Activated T-cell treated with anti-CD3 and anti-CD28 coated beads, Interleukin-2, amount 50 U/mL, for 72 hours (primary cell): ENCODE measurements at regions not wholly inside any gene's neighbourhood (a gene's known extent, or its start where the extent isn't known, plus 50 kb on each side); places are given as distances from the start of the nearest gene placed in this dataset.

ENCODE experiments used
- ATAC-seq, 2 donors: fragments of 150-1000 bp; cut with Tn5 transposase; replicated peaks in 1 of 2; 2 replicates each; pipeline ENCODE4 v1.10.0; 2021; ENCODE audit warnings: moderate library complexity in 2 of 2, mild to moderate bottlenecking in 1 of 2
- DNase-seq, 2 donors: peaks; one replicate each; pipeline ENCODE4 v3.0.0; 2021 to 2022; ENCODE audit warnings: mixed read lengths in 1 of 2
- H3K27ac Mint-ChIP-seq: one replicate; pipeline ENCODE4 v1.8.0; 2022; ENCODE audit warnings: mild to moderate bottlenecking, moderate library complexity, mixed read lengths
- H3K27me3 Mint-ChIP-seq: one replicate; pipeline ENCODE4 v1.8.0; 2022; ENCODE audit warnings: low read depth, mixed read lengths
- H3K36me3 Mint-ChIP-seq, 2 donors: one replicate each; pipeline ENCODE4 v1.8.0; 2022; ENCODE audit warnings: mixed read lengths in 2 of 2, mild to moderate bottlenecking in 1 of 2; ENCODE audit not compliant: insufficient read depth in 2 of 2
- H3K4me1 Mint-ChIP-seq: one replicate; pipeline ENCODE4 v1.8.0; 2022; ENCODE audit warnings: low read depth, mixed read lengths
- H3K4me3 Mint-ChIP-seq, 2 donors: one replicate each; pipeline ENCODE4 v1.8.0; 2022; ENCODE audit warnings: mild to moderate bottlenecking in 2 of 2, mixed read lengths in 2 of 2, moderate library complexity in 2 of 2
- H3K9me3 Mint-ChIP-seq, 2 donors: one replicate each; pipeline ENCODE4 v1.8.0; 2022; ENCODE audit warnings: mixed read lengths in 2 of 2

GRCh38 chr12:94766397-94766796, 116.0 kb upstream of the TMCC3 start:
- ATAC-seq: no peak
- H3K9me3 Mint-ChIP-seq: no peaks in the 10 kb centered on the region
- no peaks in the 10 kb centered on the region for H3K36me3 Mint-ChIP-seq
- H3K4me1 Mint-ChIP-seq: peaks cover 23% of the 10 kb centered on the region
- H3K27me3 Mint-ChIP-seq: peaks cover 19% of the 10 kb centered on the region
- no peak overlapping the region for H3K27ac Mint-ChIP-seq
- DNase-seq: no peak
- no peak overlapping the region for H3K4me3 Mint-ChIP-seq

GRCh38 chr12:94763462-94763861, 113.1 kb upstream of the TMCC3 start:
- H3K4me1 Mint-ChIP-seq: peaks cover 16% of the 10 kb centered on the region

GRCh38 chr12:94762943-94763342, 112.6 kb upstream of the TMCC3 start:
- H3K4me1 Mint-ChIP-seq: peaks cover 16% of the 10 kb centered on the region
- no peaks in the 10 kb centered on the region for H3K9me3 Mint-ChIP-seq
- ATAC-seq: peak in 1 of 2 donors; percentile 18
- no peaks in the 10 kb centered on the region for H3K36me3 Mint-ChIP-seq
- peaks cover 11% of the 10 kb centered on the region for H3K27me3 Mint-ChIP-seq
- DNase-seq: no peak
- H3K27ac Mint-ChIP-seq: no peak overlapping the region
- H3K4me3 Mint-ChIP-seq: no peak overlapping the region

More at GRCh38 chr12:94763462-94763861, 113.1 kb upstream of the TMCC3 start:
- H3K27me3 Mint-ChIP-seq: peaks cover 11% of the 10 kb centered on the region
- no peak for DNase-seq
- H3K27ac Mint-ChIP-seq: no peak overlapping the region
- no peak for ATAC-seq
- no peaks in the 10 kb centered on the region for H3K36me3 Mint-ChIP-seq
- no peaks in the 10 kb centered on the region for H3K9me3 Mint-ChIP-seq
- no peak overlapping the region for H3K4me3 Mint-ChIP-seq

- H3K36me3 Mint-ChIP-seq: no peaks in the 10 kb centered on the region
- H3K27ac Mint-ChIP-seq: no peak overlapping the region
- H3K9me3 Mint-ChIP-seq: no peaks in the 10 kb centered on the region
- ATAC-seq: peak; percentile 66 to 78
- no peak for DNase-seq
- peak overlapping the region in 1 of 2 donors; percentile 37 for H3K4me3 Mint-ChIP-seq
- H3K4me1 Mint-ChIP-seq: peaks cover 16% of the 10 kb centered on the region
- peaks cover 11% of the 10 kb centered on the region for H3K27me3 Mint-ChIP-seq
Observed at GRCh38 chr12:94762259-94762942, 112.0 kb upstream of the TMCC3 start.

GRCh38 chr12:94761559-94761958, 111.2 kb upstream of the TMCC3 start:
- Mint-ChIP-seq H3K4me1 (peaks cover 16% of the 10 kb centered on the region), H3K4me3 (peak overlapping the region in 1 of 2 donors; percentile 41), H3K27ac (peak overlapping the region; percentile 1), H3K9me3 (no peaks in the 10 kb centered on the region), H3K36me3 (no peaks in the 10 kb centered on the region), H3K27me3 (peaks cover 4% of the 10 kb centered on the region)
- ATAC-seq: peak; percentile 85 to 88
- peak in 1 of 2 donors; percentile 8 for DNase-seq

- peaks cover 16% of the 10 kb centered on the region for H3K4me1 Mint-ChIP-seq
- no peak overlapping the region for H3K27ac Mint-ChIP-seq
- ATAC-seq (no peak), DNase-seq (no peak)
- no peaks in the 10 kb centered on the region for H3K27me3 Mint-ChIP-seq
- no peaks in the 10 kb centered on the region for H3K9me3 Mint-ChIP-seq
- H3K4me3 Mint-ChIP-seq: no peak overlapping the region
- H3K36me3 Mint-ChIP-seq: no peaks in the 10 kb centered on the region
Observed at GRCh38 chr12:94760786-94761185, 110.4 kb upstream of the TMCC3 start.

GRCh38 chr12:94756789-94757188, 106.4 kb upstream of the TMCC3 start:
- no peaks in the 10 kb centered on the region for H3K9me3 Mint-ChIP-seq
- ATAC-seq: no peak
- no peak overlapping the region for H3K27ac Mint-ChIP-seq
- H3K4me3 Mint-ChIP-seq: no peak overlapping the region
- DNase-seq: no peak
- peaks cover 4% of the 10 kb centered on the region for H3K4me1 Mint-ChIP-seq
- no peaks in the 10 kb centered on the region for H3K36me3 Mint-ChIP-seq
- no peaks in the 10 kb centered on the region for H3K27me3 Mint-ChIP-seq

- Mint-ChIP-seq H3K27ac (no peak overlapping the region), H3K27me3 (no peaks in the 10 kb centered on the region), H3K36me3 (no peaks in the 10 kb centered on the region), H3K4me1 (no peaks in the 10 kb centered on the region), H3K9me3 (no peaks in the 10 kb centered on the region), H3K4me3 (no peak overlapping the region)
- DNase-seq (no peak), ATAC-seq (no peak)
Observed at GRCh38 chr12:94755598-94755997, 105.2 kb upstream of the TMCC3 start.

GRCh38 chr12:94754653-94755052, 104.3 kb upstream of the TMCC3 start:
- peaks cover 8% of the 10 kb centered on the region for H3K27me3 Mint-ChIP-seq
- no peaks in the 10 kb centered on the region for H3K9me3 Mint-ChIP-seq
- no peak for DNase-seq
- ATAC-seq: no peak
- no peaks in the 10 kb centered on the region for H3K36me3 Mint-ChIP-seq
- no peak overlapping the region for H3K4me3 Mint-ChIP-seq
- no peaks in the 10 kb centered on the region for H3K4me1 Mint-ChIP-seq
- no peak overlapping the region for H3K27ac Mint-ChIP-seq

GRCh38 chr12:94753036-94753679, 102.8 kb upstream of the TMCC3 start:
- H3K4me1 Mint-ChIP-seq: no peaks in the 10 kb centered on the region
- no peak overlapping the region for H3K27ac Mint-ChIP-seq
- DNase-seq: no peak
- no peaks in the 10 kb centered on the region for H3K36me3 Mint-ChIP-seq
- no peak for ATAC-seq
- no peak overlapping the region for H3K4me3 Mint-ChIP-seq
- no peaks in the 10 kb centered on the region for H3K9me3 Mint-ChIP-seq
- peaks cover 11% of the 10 kb centered on the region for H3K27me3 Mint-ChIP-seq

- Mint-ChIP-seq H3K36me3 (no peaks in the 10 kb centered on the region), H3K4me1 (no peaks in the 10 kb centered on the region), H3K27me3 (peaks cover 19% of the 10 kb centered on the region), H3K4me3 (no peak overlapping the region), H3K9me3 (no peaks in the 10 kb centered on the region), H3K27ac (no peak overlapping the region)
- ATAC-seq (no peak), DNase-seq (no peak)
Observed at GRCh38 chr12:94750864-94751263, 100.5 kb upstream of the TMCC3 start.

GRCh38 chr12:94749890-94750289, 99.5 kb upstream of the TMCC3 start:
- Mint-ChIP-seq H3K36me3 (no peaks in the 10 kb centered on the region), H3K27me3 (peaks cover 19% of the 10 kb centered on the region), H3K9me3 (no peaks in the 10 kb centered on the region), H3K4me3 (no peak overlapping the region), H3K4me1 (no peaks in the 10 kb centered on the region), H3K27ac (no peak overlapping the region)
- ATAC-seq: no peak
- DNase-seq: no peak

GRCh38 chr12:94749455-94749854, 99.1 kb upstream of the TMCC3 start:
- Mint-ChIP-seq H3K27ac (no peak overlapping the region), H3K36me3 (no peaks in the 10 kb centered on the region), H3K27me3 (peaks cover 19% of the 10 kb centered on the region), H3K9me3 (no peaks in the 10 kb centered on the region), H3K4me3 (no peak overlapping the region), H3K4me1 (no peaks in the 10 kb centered on the region)
- ATAC-seq (no peak), DNase-seq (no peak)
